NCI-H2107 treated with DMSO at 0.1 percent for 48 hours (cell line): ENCODE measurements at regions not wholly inside any gene's neighbourhood (a gene's known extent, or its start where the extent isn't known, plus 50 kb on each side); places are given as distances from the start of the nearest gene placed in this dataset.

ENCODE experiments used
- DNase-seq: peaks from one replicate; lab custom pipeline; 2025; ENCODE audit not compliant: unreplicated experiment; lab: John Stamatoyannopoulos, UW

GRCh38 chr14:101347893-101348777 is 213.2 kb upstream of the DIO3 start:
- DNase-seq = no peak

GRCh38 chr14:101349108-101349507 is 212.2 kb upstream of the DIO3 start:
- no peak for DNase-seq

GRCh38 chr14:101350021-101350420 is 211.3 kb upstream of the DIO3 start:
- DNase-seq = no peak

GRCh38 chr14:101350691-101351090 is 210.6 kb upstream of the DIO3 start:
- no peak for DNase-seq

GRCh38 chr14:101351146-101351545 is 210.1 kb upstream of the DIO3 start:
- no peak for DNase-seq

GRCh38 chr14:101351769-101352168 is 209.5 kb upstream of the DIO3 start:
- no peak for DNase-seq

GRCh38 chr14:101352567-101352966 is 208.7 kb upstream of the DIO3 start:
- no peak for DNase-seq

GRCh38 chr14:101353422-101353821 is 207.9 kb upstream of the DIO3 start:
- no peak for DNase-seq

- no peak for DNase-seq
Measured at GRCh38 chr14:101354726-101355125, 206.6 kb upstream of the DIO3 start.

- no peak for DNase-seq
Measured at GRCh38 chr14:101355284-101355683, 206.0 kb upstream of the DIO3 start.

GRCh38 chr14:101357038-101357437 is 204.3 kb upstream of the DIO3 start:
- no peak for DNase-seq

- DNase-seq = no peak
Measured at GRCh38 chr14:101357559-101358319, 203.6 kb upstream of the DIO3 start.

GRCh38 chr14:101358320-101359125 is 202.8 kb upstream of the DIO3 start:
- DNase-seq = no peak

GRCh38 chr14:101359221-101360053 is 201.9 kb upstream of the DIO3 start:
- DNase-seq = no peak

- DNase-seq = no peak
Measured at GRCh38 chr14:101360054-101360911, 201.0 kb upstream of the DIO3 start.

- no peak for DNase-seq
Measured at GRCh38 chr14:101361044-101361443, 200.3 kb upstream of the DIO3 start.

GRCh38 chr14:101361451-101362433 is 199.6 kb upstream of the DIO3 start:
- DNase-seq = no peak

- DNase-seq = no peak
Measured at GRCh38 chr14:101362529-101363260, 198.6 kb upstream of the DIO3 start.
